AG04450 (cell line): ENCODE measurements at regions not wholly inside any gene's neighbourhood (a gene's known extent, or its start where the extent isn't known, plus 50 kb on each side); places are given as distances from the start of the nearest gene placed in this dataset.
A peak's percentile ranks its signal among the peaks of the same experiment; 100 is the strongest.

Experiments used
- CTCF ChIA-PET: fragments of 300-600, 350-600 bp; formaldehyde crosslinking; extraction: SDS; loops from one replicate; lab custom pipeline; 2022; ENCODE audit warnings: antibody characterized with exemption, inconsistent platforms; lab: Charles Lee
- POLR2A ChIA-PET: fragments of 350-600 bp; formaldehyde crosslinking; extraction: SDS; loops from one replicate; lab custom pipeline; 2021; ENCODE audit warnings: antibody characterized with exemption, inconsistent platforms; lab: Yijun Ruan, JAX
- DNase-seq: peaks from one replicate; pipeline ENCODE4 v3.0.0-alpha.2; 2011; ENCODE audit warnings: low read depth, low spot score
- H3K27ac ChIP-seq: one replicate; pipeline ENCODE4 v1.5.1; 2012; ENCODE audit warnings: low read depth, low read length, control low read depth
- H3K27me3 ChIP-seq: one replicate; pipeline ENCODE4 v1.6.0; 2012; ENCODE audit warnings: low read length; ENCODE audit not compliant: control insufficient read depth, insufficient read depth
- H3K4me3 ChIP-seq: 2 replicates; pipeline ENCODE4 v1.5.1; 2011; ENCODE audit warnings: mild to moderate bottlenecking, low read depth, low read length, control low read depth
- H3K9me3 ChIP-seq: 2 replicates; pipeline ENCODE4 v1.5.1; 2012; ENCODE audit warnings: low read length; ENCODE audit not compliant: control insufficient read depth, insufficient read depth
- CTCF ChIP-seq: IDR thresholded peaks from 2 replicates; pipeline ENCODE4 v1.5.1; 2011; ENCODE audit warnings: low read depth, low read length, control low read depth, inconsistent platforms

GRCh38 chr14:103195828-103196615 lies 72.8 kb downstream of the TNFAIP2 start:
- no peak overlapping the region for H3K27ac ChIP-seq
- ChIA-PET POLR2A (no interaction called here), CTCF (no interaction called here)
- no peaks in the 10 kb centered on the region; the same call in 1 of the 2 replicates for H3K9me3 ChIP-seq
- H3K27me3 ChIP-seq: peaks cover 10% of the 10 kb centered on the region
- TF ChIP-seq CTCF: no peak
- DNase-seq: no peak
- no peak overlapping the region for H3K4me3 ChIP-seq

GRCh38 chr14:103196716-103197115 lies 73.5 kb downstream of the TNFAIP2 start:
- ChIA-PET POLR2A (no interaction called here), CTCF (no interaction called here)
- Histone ChIP-seq H3K27ac (no peak overlapping the region), H3K9me3 (no peaks in the 10 kb centered on the region; the same call in 1 of the 2 replicates), H3K27me3 (peaks cover 15% of the 10 kb centered on the region), H3K4me3 (no peak overlapping the region)
- DNase-seq: no peak
- TF ChIP-seq CTCF: no peak

GRCh38 chr14:103198131-103199105 lies 75.2 kb downstream of the TNFAIP2 start:
- CTCF ChIA-PET: no interaction called here
- peak; percentile 27 for DNase-seq
- POLR2A ChIA-PET: no interaction called here
- H3K27me3 ChIP-seq: peaks cover 21% of the 10 kb centered on the region
- no peak overlapping the region for H3K4me3 ChIP-seq
- H3K27ac ChIP-seq: peak overlapping the region; percentile 48
- no peak for TF ChIP-seq CTCF
- H3K9me3 ChIP-seq: no peaks in the 10 kb centered on the region; the same call in 1 of the 2 replicates

GRCh38 chr14:103199124-103199523 lies 75.9 kb downstream of the TNFAIP2 start:
- ChIA-PET POLR2A (no interaction called here), CTCF (no interaction called here)
- Histone ChIP-seq H3K27me3 (peaks cover 24% of the 10 kb centered on the region), H3K9me3 (peaks cover 6% of the 10 kb centered on the region), H3K27ac (peak overlapping the region; percentile 48), H3K4me3 (no peak overlapping the region)
- no peak for TF ChIP-seq CTCF
- peak; percentile 8 for DNase-seq
